Right renal cortex interstitium (tissue), 3 donors: ENCODE measurements at regions not wholly inside any gene's neighbourhood (a gene's known extent, or its start where the extent isn't known, plus 50 kb on each side); places are given as distances from the start of the nearest gene placed in this dataset.
"Not testable (repeated sequence)": the region's sequence is repeated elsewhere in the genome, so short reads cannot be mapped to it uniquely, and the experiment has no call there.

ENCODE experiments used
- DNase-seq, 3 donors: peaks; one replicate each; pipeline ENCODE4 v3.0.0-alpha.2; 2013; ENCODE audit warnings: low read depth in 3 of 3, low spot score in 2 of 3

GRCh38 chr22:48820481-48821345 is 1007.0 kb downstream of the BRD1 start:
- DNase-seq = no peak

GRCh38 chr22:48819961-48820360 is 1007.7 kb downstream of the BRD1 start:
- no peak for DNase-seq

GRCh38 chr22:48819232-48819631 is 1008.4 kb downstream of the BRD1 start:
- DNase-seq = no peak

- DNase-seq = not testable (repeated sequence)
Observed at GRCh38 chr22:48817491-48817890, 1010.2 kb downstream of the BRD1 start.

GRCh38 chr22:48811885-48812284 is 1015.8 kb downstream of the BRD1 start:
- no peak for DNase-seq

GRCh38 chr22:48808038-48808960 is 1019.4 kb downstream of the BRD1 start:
- DNase-seq = no peak

GRCh38 chr22:48807155-48807554 is 1020.5 kb downstream of the BRD1 start:
- DNase-seq = no peak

- no peak for DNase-seq
Observed at GRCh38 chr22:48806227-48806781, 1021.4 kb downstream of the BRD1 start.

GRCh38 chr22:48805516-48805915 is 1022.2 kb downstream of the BRD1 start:
- DNase-seq = no peak

- no peak for DNase-seq
Observed at GRCh38 chr22:48804811-48805301, 1022.8 kb downstream of the BRD1 start.

GRCh38 chr22:48803948-48804810 is 1023.5 kb downstream of the BRD1 start:
- no peak for DNase-seq

- no peak for DNase-seq
Observed at GRCh38 chr22:48803171-48803947, 1024.3 kb downstream of the BRD1 start.

- no peak for DNase-seq
Observed at GRCh38 chr22:48802576-48802975, 1025.1 kb downstream of the BRD1 start.

GRCh38 chr22:48800886-48801607 is 1026.6 kb downstream of the BRD1 start:
- DNase-seq = no peak

GRCh38 chr22:48800036-48800885 is 1027.4 kb downstream of the BRD1 start:
- DNase-seq = no peak

GRCh38 chr22:48799227-48799970 is 1028.3 kb downstream of the BRD1 start:
- no peak for DNase-seq
